ENCODE measurements at regions not wholly inside any gene's neighbourhood (a gene's known extent, or its start where the extent isn't known, plus 50 kb on each side); places are given as distances from the start of the nearest gene placed in this dataset.

- Histone ChIP-seq H2AFZ (ENCODE audit: low read length) (no peak overlapping the region), H3K23me2 (ENCODE audit: low read depth, low read length) (no peaks in the 10 kb centered on the region), H3K27me3 (replicated peaks in 1 of 4; ENCODE audit: control insufficient read depth in 3 of 4, extremely low read depth in 1 of 4, insufficient read depth in 3 of 4, low read length in 3 of 4) (no peaks in the 10 kb centered on the region), H4K20me1 (replicated peaks in 1 of 2; ENCODE audit: control insufficient read depth in 1 of 2, insufficient read depth in 2 of 2, low read length in 2 of 2) (no peaks in the 10 kb centered on the region), H3K4me2 (ENCODE audit: insufficient read depth in 1 of 2, low read depth in 2 of 2, low read length in 2 of 2) (no peak overlapping the region), H2BK20ac (ENCODE audit: low read length) (no peak overlapping the region), H4K91ac (replicated peaks; ENCODE audit: insufficient read length, low read length) (no peak overlapping the region), H3K4me1 (replicated peaks in 1 of 4; ENCODE audit: control insufficient read depth in 3 of 4, insufficient read depth in 4 of 4, low read length in 3 of 4) (peaks cover 2 to 12% (median 7%) of the 10 kb centered on the region in 4 experiments; a peak in 4 of 7 replicates), H4K8ac (ENCODE audit: extremely low read depth, insufficient read depth, low read length) (no peak overlapping the region), H2AK5ac (ENCODE audit: low read depth, low read length) (no peak overlapping the region), H2BK15ac (ENCODE audit: low read length) (no peak overlapping the region), H3K14ac (ENCODE audit: insufficient read length) (no peak overlapping the region), H3K27ac (ENCODE audit: low read depth, low read length) (no peak overlapping the region), H3K4ac (replicated peaks; ENCODE audit: insufficient read length, low read depth, low read length) (no peak overlapping the region), H3K36me3 (ENCODE audit: control insufficient read depth in 2 of 4, insufficient read depth in 4 of 4, low read length in 3 of 4) (no peaks in the 10 kb centered on the region), H3K56ac (replicated peaks; ENCODE audit: insufficient read length, low read depth, low read length) (no peak overlapping the region), H3K23ac (ENCODE audit: insufficient read length) (no peak overlapping the region), H3K9me3 (ENCODE audit: insufficient read depth in 2 of 2, low read depth in 1 of 2, low read length in 1 of 2) (no peaks in the 10 kb centered on the region), H3K9ac (replicated peaks in 1 of 4; ENCODE audit: extremely low read depth in 1 of 4, low read depth in 3 of 4, low read length in 3 of 4) (no peak overlapping the region), H3K18ac (ENCODE audit: extremely low read depth, low read length) (no peak overlapping the region), H3K79me1 (ENCODE audit: low read depth, low read length) (no peaks in the 10 kb centered on the region), H3K4me3 (ENCODE audit: extremely low read depth in 1 of 4, insufficient read depth in 2 of 4, low read depth in 3 of 4, low read length in 4 of 4) (no peak overlapping the region), H3K79me2 (ENCODE audit: control insufficient read depth in 1 of 2, insufficient read depth in 2 of 2, low read length in 2 of 2) (no peaks in the 10 kb centered on the region), H4K5ac (ENCODE audit: insufficient read length, low read depth, low read length) (no peak overlapping the region), H2BK5ac (ENCODE audit: low read depth, low read length) (no peak overlapping the region), H2BK120ac (replicated peaks; ENCODE audit: low read depth, low read length) (no peak overlapping the region), H2BK12ac (ENCODE audit: low read depth, low read length) (no peak overlapping the region)
- ChIA-PET CTCF (ENCODE audit: partially characterized antibody) (no interaction called here), POLR2A (ENCODE audit: partially characterized antibody) (no interaction called here)
- FAIRE-seq: no peak
- no peak for TF ChIP-seq USF2 (IDR thresholded peaks at IDR 0.05; ENCODE audit: low read length)
- no peak for TF ChIP-seq POU5F1 (IDR thresholded peaks at IDR 0.05; ENCODE audit: low read depth, low read length)
- no peak for TF ChIP-seq CHD2 (IDR thresholded peaks at IDR 0.05; ENCODE audit: low read length)
- no peak for TF ChIP-seq ASH2L (IDR thresholded peaks at IDR 0.05; ENCODE audit: low read length)
- no peak for TF ChIP-seq HDAC6 (IDR thresholded peaks at IDR 0.05; ENCODE audit: low read depth, low read length)
- TF ChIP-seq POLR2AphosphoS5 (IDR thresholded peaks at IDR 0.05; ENCODE audit: low read depth, low read length): no peak
- TF ChIP-seq TBP (IDR thresholded peaks at IDR 0.05; ENCODE audit: low read depth, low read length): no peak
- no peak for TF ChIP-seq ATF3 (IDR thresholded peaks at IDR 0.05; ENCODE audit: insufficient read depth, low read depth, low read length)
- no peak for TF ChIP-seq TAF7 (optimal IDR thresholded peaks at IDR 0.05; ENCODE audit: borderline replicate concordance, low read depth, low read length)
- 88% methylated on average over 2 of the region's 2 CpGs; no CpG with 5 or more reads in 1 of the 2 experiments for WGBS, 2 experiments (ENCODE audit: extremely low coverage in 1 of 2, insufficient coverage in 1 of 2, insufficient read length in 1 of 2, insufficient replicate concordance in 2 of 2, low coverage in 1 of 2, low lambda C conversion rate in 2 of 2, missing lambda C conversion rate in 1 of 2)
- DNase-seq (ENCODE audit: low read depth in 1 of 2, low spot score in 2 of 2): no peak
These were observed 210.2 kb upstream of the GYPA start for GRCh38 chr4:144350706-144351105.

All from H1 (cell line).